MM.1S (cell line): ENCODE measurements at regions not wholly inside any gene's neighbourhood (a gene's known extent, or its start where the extent isn't known, plus 50 kb on each side); places are given as distances from the start of the nearest gene placed in this dataset.

Experiments
- DNase-seq: peaks from one replicate; pipeline ENCODE4 v3.0.0-alpha.2; 2015
- H2AFZ ChIP-seq: fragments of 300-600 bp; sonication (generic); 2 replicates; pipeline ENCODE4 v1.6.0; 2016; ENCODE audit warnings: antibody characterized with exemption, low read length
- H3F3A ChIP-seq: fragments of 300-600 bp; sonication (generic); 2 replicates; pipeline ENCODE4 v1.6.1; 2016; ENCODE audit warnings: mild to moderate bottlenecking, antibody characterized with exemption, low read length, moderate library complexity, mixed read lengths; ENCODE audit not compliant: insufficient read depth
- H3K27ac ChIP-seq: fragments of 300-600 bp; sonication (generic); 2 replicates; pipeline ENCODE4 v1.5.1; 2016; ENCODE audit warnings: mild to moderate bottlenecking, low read length
- H3K27me3 ChIP-seq: fragments of 300-600 bp; sonication (generic); replicated peaks from 2 replicates; pipeline ENCODE4 v1.6.0; 2016; ENCODE audit warnings: low read length; ENCODE audit not compliant: insufficient read depth
- H3K36me3 ChIP-seq: fragments of 300-600 bp; sonication (generic); replicated peaks from 2 replicates; pipeline ENCODE4 v1.6.1; 2016; ENCODE audit warnings: mild to moderate bottlenecking, low read length, mixed read lengths; ENCODE audit not compliant: insufficient read depth
- H3K4me1 ChIP-seq: fragments of 300-600 bp; sonication (generic); 2 replicates; pipeline ENCODE4 v1.6.1; 2016; ENCODE audit warnings: low read length, mixed read lengths
- H3K4me2 ChIP-seq: fragments of 300-600 bp; sonication (generic); 2 replicates; pipeline ENCODE4 v1.6.0; 2016; ENCODE audit warnings: low read depth, low read length
- H3K4me3 ChIP-seq: fragments of 300-600 bp; sonication (generic); 2 replicates; pipeline ENCODE4 v1.5.1; 2016; ENCODE audit warnings: low read length, mixed read lengths
- H3K79me2 ChIP-seq: fragments of 300-600 bp; sonication (generic); 2 replicates; pipeline ENCODE4 v1.6.1; 2016; ENCODE audit warnings: mixed run types, low read length, mixed read lengths
- H3K9ac ChIP-seq: fragments of 300-600 bp; sonication (generic); 2 replicates; pipeline ENCODE4 v1.6.1; 2016; ENCODE audit warnings: low read length, mixed read lengths
- H3K9me2 ChIP-seq: fragments of 300-600 bp; sonication (generic); replicated peaks from 2 replicates; pipeline ENCODE4 v1.6.1; 2016; ENCODE audit warnings: mild to moderate bottlenecking, low read length, mixed read lengths; ENCODE audit not compliant: insufficient read depth
- H3K9me3 ChIP-seq: fragments of 300-600 bp; sonication (generic); replicated peaks from 2 replicates; pipeline ENCODE4 v1.6.1; 2016; ENCODE audit warnings: mild to moderate bottlenecking, low read length, mixed read lengths; ENCODE audit not compliant: insufficient read depth
- H4K20me1 ChIP-seq: fragments of 300-600 bp; sonication (generic); 2 replicates; pipeline ENCODE4 v1.6.1; 2016; ENCODE audit warnings: mild to moderate bottlenecking, low read length, moderate library complexity, mixed read lengths; ENCODE audit not compliant: insufficient read depth
- CTCF ChIP-seq: fragments of 300-600 bp; sonication (generic); IDR thresholded peaks from 2 replicates; pipeline ENCODE4 v1.5.1; 2016; ENCODE audit warnings: antibody characterized with exemption, low read length, mixed read lengths
- EZH2 ChIP-seq: fragments of 300-600 bp; sonication (generic); optimal IDR thresholded peaks from 2 replicates; pipeline ENCODE3; 2017; ENCODE audit warnings: low read depth, mild to moderate bottlenecking, antibody characterized with exemption, low read length, mixed read lengths
- EZH2phosphoT487 ChIP-seq: fragments of 300-600 bp; sonication (generic); IDR thresholded peaks from 2 replicates; pipeline ENCODE4 v1.6.1; 2018; ENCODE audit warnings: antibody characterized with exemption, low read length

- Histone ChIP-seq H3K9ac (no peak overlapping the region), H3K4me3 (no peak overlapping the region), H4K20me1 (no peaks in the 10 kb centered on the region), H3K27ac (no peak overlapping the region), H3K36me3 (no peaks in the 10 kb centered on the region), H3F3A (no peaks in the 10 kb centered on the region), H3K9me3 (no peaks in the 10 kb centered on the region), H3K79me2 (no peaks in the 10 kb centered on the region), H2AFZ (no peak overlapping the region), H3K4me1 (no peaks in the 10 kb centered on the region), H3K9me2 (no peaks in the 10 kb centered on the region), H3K4me2 (no peak overlapping the region), H3K27me3 (no peaks in the 10 kb centered on the region)
- no peak for DNase-seq
- no peak for TF ChIP-seq EZH2
- TF ChIP-seq EZH2phosphoT487, result no peak
- no peak for TF ChIP-seq CTCF
These were observed 73.0 kb upstream of the RIOK3 start for GRCh38 chr18:23380001-23380550.

- H3K27me3 ChIP-seq, result no peaks in the 10 kb centered on the region
- H4K20me1 ChIP-seq, result no peaks in the 10 kb centered on the region
- no peaks in the 10 kb centered on the region for H3K9me3 ChIP-seq
- TF ChIP-seq EZH2phosphoT487 (no peak), EZH2 (no peak), CTCF (no peak)
- no peak overlapping the region for H2AFZ ChIP-seq
- no peaks in the 10 kb centered on the region for H3K9me2 ChIP-seq
- no peak overlapping the region for H3K4me2 ChIP-seq
- H3K36me3 ChIP-seq, result no peaks in the 10 kb centered on the region
- no peak overlapping the region for H3K9ac ChIP-seq
- no peaks in the 10 kb centered on the region for H3K79me2 ChIP-seq
- H3F3A ChIP-seq, result no peaks in the 10 kb centered on the region
- H3K4me1 ChIP-seq, result no peaks in the 10 kb centered on the region
- no peak for DNase-seq
- no peak overlapping the region for H3K4me3 ChIP-seq
- no peak overlapping the region for H3K27ac ChIP-seq
These were observed 72.3 kb upstream of the RIOK3 start for GRCh38 chr18:23380817-23381216.

- no peak overlapping the region for H3K4me3 ChIP-seq
- H3K79me2 ChIP-seq, result no peaks in the 10 kb centered on the region
- H2AFZ ChIP-seq, result no peak overlapping the region
- H3K27me3 ChIP-seq, result no peaks in the 10 kb centered on the region
- H3K9me3 ChIP-seq, result no peaks in the 10 kb centered on the region
- no peak overlapping the region for H3K4me2 ChIP-seq
- TF ChIP-seq EZH2phosphoT487 (no peak), CTCF (no peak), EZH2 (no peak)
- no peaks in the 10 kb centered on the region for H3K4me1 ChIP-seq
- no peaks in the 10 kb centered on the region for H3K9me2 ChIP-seq
- no peaks in the 10 kb centered on the region for H3F3A ChIP-seq
- H3K36me3 ChIP-seq, result no peaks in the 10 kb centered on the region
- no peak for DNase-seq
- no peaks in the 10 kb centered on the region for H4K20me1 ChIP-seq
- no peak overlapping the region for H3K9ac ChIP-seq
- no peak overlapping the region for H3K27ac ChIP-seq
These were observed 69.6 kb upstream of the RIOK3 start for GRCh38 chr18:23383494-23383893.
